Mesodermal cell (in vitro differentiated cells): ENCODE measurements at regions not wholly inside any gene's neighbourhood (a gene's known extent, or its start where the extent isn't known, plus 50 kb on each side); places are given as distances from the start of the nearest gene placed in this dataset.
"Not testable (repeated sequence)": the region's sequence is repeated elsewhere in the genome, so short reads cannot be mapped to it uniquely, and the experiment has no call there.

Experiments used
- H3K27ac ChIP-seq: 2 replicates; pipeline ENCODE4 v1.7.0; 2013; ENCODE audit warnings: mild to moderate bottlenecking, low read depth, low read length, moderate library complexity; ENCODE audit not compliant: severe bottlenecking
- H3K36me3 ChIP-seq: 2 replicates; pipeline ENCODE4 v1.7.1; 2013; ENCODE audit warnings: mild to moderate bottlenecking, low read length, moderate library complexity; ENCODE audit not compliant: control insufficient read depth, insufficient read depth
- H3K4me1 ChIP-seq: one replicate; pipeline ENCODE4 v1.7.1; 2013; ENCODE audit warnings: mild to moderate bottlenecking, low read length; ENCODE audit not compliant: insufficient read depth, control insufficient read depth, poor library complexity, severe bottlenecking
- H3K4me3 ChIP-seq: 2 replicates; pipeline ENCODE4 v1.7.0; 2013; ENCODE audit warnings: low read length, control low read depth, mild to moderate bottlenecking; ENCODE audit not compliant: insufficient read depth, poor library complexity, severe bottlenecking; ENCODE audit errors: extremely low read depth
- H3K9me3 ChIP-seq: 2 replicates; pipeline ENCODE4 v1.7.1; 2013; ENCODE audit warnings: mild to moderate bottlenecking, low read length, moderate library complexity; ENCODE audit not compliant: control insufficient read depth
- WGBS, 2 experiments: methylation state at CpG; one replicate each; pipeline ENCODE4 v1.1.5; 2013; ENCODE audit warnings: missing lambda C conversion rate in 2 of 2; ENCODE audit not compliant: insufficient coverage in 2 of 2; 5-methylcytosine and 5-hydroxymethylcytosine counted together

DNA sequence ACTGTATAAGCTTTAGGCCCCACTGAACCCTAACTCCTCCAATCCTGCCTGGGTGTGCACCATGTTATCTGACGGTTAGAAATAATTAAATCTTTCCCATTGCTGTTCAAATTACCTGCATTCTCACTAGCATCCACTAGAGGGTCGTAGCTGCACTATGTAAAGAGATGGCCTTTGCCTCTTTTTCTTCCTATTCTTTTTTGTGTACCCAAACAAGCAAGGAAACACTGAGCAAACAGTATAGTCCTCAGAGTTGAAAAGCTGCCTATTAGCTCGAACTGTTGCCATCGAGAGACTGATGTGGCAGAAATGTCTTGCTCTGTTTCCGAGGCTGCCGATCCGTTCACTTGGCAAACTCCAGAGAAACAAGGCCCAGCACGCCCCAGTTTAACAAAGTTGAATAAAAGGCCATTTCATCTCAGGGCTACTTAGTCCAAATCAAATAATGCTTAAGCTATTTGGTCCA is 163.8 kb upstream of the TRPM3 start:
- Histone ChIP-seq H3K27ac (no peak overlapping the region), H3K36me3 (no peaks in the 10 kb centered on the region), H3K9me3 (no peaks in the 10 kb centered on the region), H3K4me3 (no peak overlapping the region), H3K4me1 (no peaks in the 10 kb centered on the region)
- 45 to 47% methylated on average over 8 of the region's 8 CpGs for WGBS, 2 experiments

GRCh38 chr9:71282116-71282515 is 160.7 kb upstream of the TRPM3 start:
- not testable (repeated sequence) for H3K4me1 ChIP-seq, H3K27ac ChIP-seq, H3K36me3 ChIP-seq, H3K4me3 ChIP-seq, H3K9me3 ChIP-seq
- 66 to 71% methylated on average over 2 of the region's 2 CpGs for WGBS, 2 experiments

DNA sequence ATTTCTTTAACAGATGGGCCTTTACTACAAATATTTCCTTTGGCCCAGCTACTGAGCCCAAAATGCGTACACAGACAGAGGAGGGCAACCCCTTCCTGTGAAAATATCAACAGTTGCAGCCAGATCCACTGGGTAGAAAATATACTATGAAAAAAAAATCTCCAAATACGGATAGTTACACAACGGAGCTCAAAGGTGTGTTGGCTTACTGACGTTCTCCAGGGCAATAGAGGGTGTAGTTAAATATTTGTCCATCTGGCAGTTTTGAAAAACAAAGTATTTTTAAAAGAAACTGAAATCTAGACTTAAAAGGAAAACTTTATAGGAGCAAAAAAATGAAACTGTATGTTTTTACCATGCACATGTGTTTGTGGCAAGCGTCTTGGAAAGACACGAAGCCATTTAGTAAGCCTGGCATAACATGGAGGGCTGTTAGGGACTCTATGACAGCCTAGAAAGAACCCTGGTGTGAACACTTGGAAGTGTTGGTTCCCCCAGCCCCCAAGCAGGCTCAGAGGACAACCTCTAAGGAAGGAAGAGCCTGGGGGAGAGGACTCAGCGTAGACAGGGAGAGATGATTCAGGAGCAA is 157.8 kb upstream of the TRPM3 start:
- Histone ChIP-seq H3K27ac (no peak overlapping the region), H3K4me1 (no peaks in the 10 kb centered on the region), H3K9me3 (no peaks in the 10 kb centered on the region), H3K4me3 (no peak overlapping the region), H3K36me3 (no peaks in the 10 kb centered on the region)
- WGBS, 2 experiments, result 84 to 95% methylated on average over 3 to 4 of the region's 7 CpGs

DNA sequence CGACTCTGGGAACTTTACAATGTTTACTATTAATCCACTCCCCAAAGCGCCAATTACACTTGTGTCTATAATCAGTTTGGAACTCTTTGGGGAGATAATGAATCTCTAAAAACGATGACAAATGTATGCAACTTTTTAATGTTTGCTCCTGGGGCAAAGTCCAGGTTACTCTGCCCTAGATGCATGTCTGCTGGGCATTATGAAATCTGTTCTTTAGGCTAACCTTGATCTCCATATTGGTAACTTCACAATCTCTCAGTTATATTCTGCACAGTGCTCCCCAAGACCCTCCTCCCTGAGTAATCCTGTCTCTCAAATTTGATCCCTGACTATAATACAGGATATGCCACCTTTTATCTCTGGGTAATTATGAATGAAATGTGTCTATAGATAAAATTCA is 152.2 kb upstream of the TRPM3 start:
- no peaks in the 10 kb centered on the region for H3K4me1 ChIP-seq

DNA sequence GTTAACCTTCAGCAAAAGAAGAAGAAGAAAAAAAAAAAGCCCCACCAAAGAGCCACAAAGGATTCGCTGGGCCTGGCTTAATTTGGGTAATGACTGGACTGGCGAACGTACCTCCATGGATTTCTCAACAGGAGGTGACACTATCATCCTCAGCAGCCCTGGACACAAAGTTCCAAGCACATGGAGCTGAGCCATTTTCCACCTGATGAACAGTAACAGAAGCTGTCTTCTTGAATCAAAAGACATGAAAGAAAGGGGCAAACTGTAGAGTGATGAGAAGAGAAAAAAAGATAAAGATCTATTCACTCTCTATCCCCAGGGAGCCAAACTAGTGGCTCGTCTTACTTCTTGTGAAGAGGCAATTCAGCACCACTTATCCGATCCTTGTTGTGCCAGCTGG is 150.2 kb upstream of the TRPM3 start:
- H3K4me1 ChIP-seq, result no peaks in the 10 kb centered on the region
- H3K4me3 ChIP-seq, result no peak overlapping the region
- H3K27ac ChIP-seq, result no peak overlapping the region
- no peaks in the 10 kb centered on the region for H3K9me3 ChIP-seq
- WGBS, 2 experiments, result 69 to 89% methylated on average over 3 of the region's 5 CpGs
- no peaks in the 10 kb centered on the region for H3K36me3 ChIP-seq

More for the DNA sequence above, 152.2 kb upstream of the TRPM3 start:
- no peaks in the 10 kb centered on the region for H3K36me3 ChIP-seq
- H3K27ac ChIP-seq, result no peak overlapping the region
- no peak overlapping the region for H3K4me3 ChIP-seq
- H3K9me3 ChIP-seq, result no peaks in the 10 kb centered on the region
- 83 to 100% methylated on average over 1 of the region's 3 CpGs for WGBS, 2 experiments

- Histone ChIP-seq H3K9me3 (no peaks in the 10 kb centered on the region), H3K4me3 (no peak overlapping the region), H3K36me3 (no peaks in the 10 kb centered on the region), H3K4me1 (no peaks in the 10 kb centered on the region), H3K27ac (no peak overlapping the region)
These were observed 149.1 kb upstream of the TRPM3 start for GRCh38 chr9:71270554-71270953.

GRCh38 chr9:71269859-71270258 is 148.4 kb upstream of the TRPM3 start:
- Histone ChIP-seq H3K4me1 (no peaks in the 10 kb centered on the region), H3K36me3 (no peaks in the 10 kb centered on the region), H3K4me3 (no peak overlapping the region), H3K9me3 (no peaks in the 10 kb centered on the region), H3K27ac (no peak overlapping the region)
- 81 to 94% methylated on average over 3 of the region's 4 CpGs for WGBS, 2 experiments

- no peaks in the 10 kb centered on the region for H3K36me3 ChIP-seq
- H3K9me3 ChIP-seq, result no peaks in the 10 kb centered on the region
- H3K4me1 ChIP-seq, result no peaks in the 10 kb centered on the region
- 57% methylated on average over 1 of the region's 5 CpGs; no CpG with 5 or more reads in 1 of the 2 experiments for WGBS, 2 experiments
- no peak overlapping the region for H3K27ac ChIP-seq
- H3K4me3 ChIP-seq, result no peak overlapping the region
These were observed 147.6 kb upstream of the TRPM3 start for GRCh38 chr9:71268871-71269635.

DNA sequence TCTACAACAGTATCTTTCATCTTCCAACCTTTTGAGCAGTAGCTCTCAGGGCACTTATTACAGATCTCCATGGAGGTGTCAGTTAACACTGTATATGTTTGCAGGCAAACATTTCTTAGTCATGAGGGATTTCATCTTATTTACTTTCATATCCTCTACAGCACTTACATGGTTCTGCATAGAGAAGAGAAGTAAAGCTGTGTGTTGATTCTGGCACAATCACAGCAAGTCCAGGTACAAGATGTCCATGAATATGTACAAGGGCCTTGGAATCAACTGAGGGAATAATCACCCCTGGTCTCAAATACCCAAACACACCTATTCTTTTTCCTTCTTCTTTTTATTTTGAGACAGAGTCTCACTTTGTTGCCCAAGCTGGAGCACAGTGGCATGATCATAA is 142.0 kb upstream of the TRPM3 start:
- no peaks in the 10 kb centered on the region for H3K36me3 ChIP-seq
- no peak overlapping the region for H3K27ac ChIP-seq
- H3K9me3 ChIP-seq, result no peaks in the 10 kb centered on the region
- H3K4me1 ChIP-seq, result no peaks in the 10 kb centered on the region
- no peak overlapping the region for H3K4me3 ChIP-seq

DNA sequence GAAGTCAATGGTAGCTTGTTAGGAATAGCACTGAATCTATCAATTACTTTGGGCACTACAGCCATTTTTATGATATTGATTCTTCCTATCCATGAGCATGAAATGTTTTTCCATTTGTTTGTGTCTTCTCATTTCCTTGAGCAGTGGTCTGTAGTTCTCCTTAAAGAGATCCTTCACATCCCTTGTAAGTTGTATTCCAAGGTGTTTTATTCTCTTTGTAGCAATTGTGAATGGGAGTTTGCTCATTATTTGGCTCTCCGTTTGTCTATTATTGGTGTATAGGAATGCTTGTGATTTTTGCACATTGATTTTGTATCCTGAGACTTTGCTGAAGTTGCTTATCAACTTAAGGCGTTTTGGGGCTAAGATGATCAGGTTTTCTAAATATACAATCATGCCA is 139.0 kb upstream of the TRPM3 start:
- not testable (repeated sequence) for H3K27ac ChIP-seq

DNA sequence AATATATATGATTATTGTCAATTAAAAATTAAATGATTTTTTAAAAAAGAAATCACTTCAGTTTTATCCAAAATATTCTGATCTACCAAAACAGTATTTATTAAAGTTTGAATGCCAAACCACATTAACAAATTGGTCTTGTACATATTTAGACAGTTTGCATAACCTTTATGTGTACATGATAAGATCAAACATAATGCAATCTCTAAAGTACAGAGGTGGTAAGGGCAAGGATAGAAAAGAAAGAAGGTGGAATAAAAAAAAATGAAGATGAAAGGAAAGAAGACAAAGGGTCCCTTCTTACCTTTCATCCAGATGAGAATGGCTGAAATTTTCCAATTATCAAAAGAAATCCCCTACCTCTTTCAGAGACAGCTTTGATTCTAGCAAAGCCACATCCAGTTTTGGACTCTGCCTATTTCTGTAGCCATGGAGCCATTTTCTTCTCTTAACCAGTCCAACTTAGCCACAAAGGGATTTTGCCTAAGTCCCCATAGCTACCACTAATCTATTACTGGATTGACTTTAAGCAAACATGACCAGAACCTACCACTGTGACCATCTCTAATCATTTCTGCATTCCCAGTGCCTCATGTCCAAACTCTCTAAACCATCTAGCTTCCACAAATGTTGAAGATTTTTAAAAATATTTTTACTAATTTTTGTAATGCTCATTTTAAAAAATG is 133.3 kb upstream of the TRPM3 start:
- Histone ChIP-seq H3K27ac (no peak overlapping the region), H3K4me1 (no peaks in the 10 kb centered on the region), H3K9me3 (no peaks in the 10 kb centered on the region), H3K36me3 (no peaks in the 10 kb centered on the region), H3K4me3 (no peak overlapping the region)

More for the DNA sequence above, 139.0 kb upstream of the TRPM3 start:
- not testable (repeated sequence) for H3K4me1 ChIP-seq, H3K9me3 ChIP-seq, H3K4me3 ChIP-seq, H3K36me3 ChIP-seq
- 80 to 100% methylated on average over 1 of the region's 2 CpGs for WGBS, 2 experiments
